ENCODE measurements at regions not wholly inside any gene's neighbourhood (a gene's known extent, or its start where the extent isn't known, plus 50 kb on each side); places are given as distances from the start of the nearest gene placed in this dataset.
"Not testable (repeated sequence)": the region's sequence is repeated elsewhere in the genome, so short reads cannot be mapped to it uniquely, and the experiment has no call there.

GRCh38 chr11:33463059-33463458 is 205.9 kb downstream of the HIPK3 start:
- no peak for DNase-seq (ENCODE audit: low spot score)

DNA sequence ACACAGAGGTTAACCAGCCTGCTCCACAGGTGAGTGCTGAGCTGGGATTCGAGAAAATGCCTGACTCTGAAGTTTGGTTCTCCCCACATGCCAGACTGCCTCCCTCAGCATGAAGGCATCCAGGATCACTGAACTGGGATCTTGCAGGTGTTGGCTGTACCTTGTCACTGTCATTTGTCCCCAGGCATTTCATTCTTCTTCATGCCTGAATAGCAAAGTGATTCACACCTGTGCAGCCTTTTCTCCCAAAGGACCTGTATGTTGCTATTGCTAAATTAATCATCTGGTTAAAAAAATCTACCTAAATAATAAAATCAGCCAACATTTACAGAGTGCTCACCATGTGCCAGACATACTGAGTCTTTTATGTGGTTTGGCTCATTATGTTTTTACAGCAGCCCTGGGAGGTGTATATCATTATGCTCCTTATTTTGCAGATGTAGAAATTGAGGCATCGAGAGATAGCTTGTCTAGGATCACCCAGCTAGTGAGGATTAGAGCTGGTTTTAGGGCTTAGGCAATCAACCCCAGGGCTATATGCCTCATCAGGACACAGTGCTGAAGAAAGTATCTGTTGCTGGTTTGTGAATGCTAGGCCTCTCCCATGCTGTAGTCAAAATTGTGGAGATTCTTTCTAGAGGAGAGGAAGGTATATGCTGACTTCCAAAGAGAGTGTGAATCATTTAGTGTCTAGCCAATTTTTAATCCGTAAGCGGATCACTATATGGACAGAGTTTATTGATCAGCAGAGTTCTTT is 204.4 kb downstream of the HIPK3 start:
- DNase-seq (ENCODE audit: low spot score) = no peak

GRCh38 chr11:33457948-33458347 is 200.8 kb downstream of the HIPK3 start:
- DNase-seq (ENCODE audit: low spot score) = no peak

DNA sequence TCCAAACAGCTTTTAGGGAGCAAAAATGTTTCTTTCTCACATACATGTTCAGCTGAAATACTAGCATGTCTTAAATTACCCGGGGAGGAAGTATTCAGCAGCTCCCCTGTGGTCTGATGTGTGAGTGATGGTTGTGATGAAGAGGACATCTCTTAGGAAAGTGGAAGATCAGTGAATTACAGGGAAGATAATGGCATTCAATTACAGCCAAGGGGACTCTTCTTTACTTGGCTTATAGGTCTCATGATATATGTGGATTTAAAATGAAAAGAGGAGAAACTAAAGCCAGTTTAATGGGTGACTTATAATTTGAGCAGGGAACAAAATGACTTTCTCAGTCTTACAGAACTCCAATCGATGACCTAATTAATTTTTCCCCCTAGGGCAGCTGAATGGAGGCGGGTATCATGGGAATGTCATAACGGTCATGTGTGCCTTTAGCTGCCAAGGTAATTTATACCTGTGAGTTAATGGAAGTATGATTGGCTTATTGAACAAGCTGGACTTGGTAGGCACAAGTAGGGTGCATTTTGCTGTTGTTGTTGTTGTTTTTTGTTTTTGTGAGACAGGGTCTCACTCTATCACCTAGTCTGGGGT is 198.8 kb downstream of the HIPK3 start:
- no peak for DNase-seq (ENCODE audit: low spot score)

DNA sequence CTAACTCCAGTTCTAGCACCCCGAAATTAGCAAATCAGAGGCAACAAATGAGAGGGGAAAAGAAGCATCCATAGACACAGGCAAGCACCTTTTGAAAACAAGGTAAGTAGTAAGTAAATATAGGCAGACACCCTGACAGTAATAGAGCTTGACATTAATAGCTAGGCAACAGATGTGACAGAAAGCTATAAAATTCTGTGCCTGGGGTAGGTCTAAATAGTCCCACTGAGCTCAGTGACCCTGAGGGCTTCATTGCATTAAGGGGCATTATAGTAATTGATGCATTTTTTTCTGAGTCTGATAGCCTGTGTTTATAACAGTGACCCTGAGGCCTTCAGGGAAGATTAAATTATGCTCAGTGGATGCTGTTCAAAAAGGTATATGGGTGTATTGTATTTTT is 197.1 kb downstream of the HIPK3 start:
- no peak for DNase-seq (ENCODE audit: low spot score)

DNA sequence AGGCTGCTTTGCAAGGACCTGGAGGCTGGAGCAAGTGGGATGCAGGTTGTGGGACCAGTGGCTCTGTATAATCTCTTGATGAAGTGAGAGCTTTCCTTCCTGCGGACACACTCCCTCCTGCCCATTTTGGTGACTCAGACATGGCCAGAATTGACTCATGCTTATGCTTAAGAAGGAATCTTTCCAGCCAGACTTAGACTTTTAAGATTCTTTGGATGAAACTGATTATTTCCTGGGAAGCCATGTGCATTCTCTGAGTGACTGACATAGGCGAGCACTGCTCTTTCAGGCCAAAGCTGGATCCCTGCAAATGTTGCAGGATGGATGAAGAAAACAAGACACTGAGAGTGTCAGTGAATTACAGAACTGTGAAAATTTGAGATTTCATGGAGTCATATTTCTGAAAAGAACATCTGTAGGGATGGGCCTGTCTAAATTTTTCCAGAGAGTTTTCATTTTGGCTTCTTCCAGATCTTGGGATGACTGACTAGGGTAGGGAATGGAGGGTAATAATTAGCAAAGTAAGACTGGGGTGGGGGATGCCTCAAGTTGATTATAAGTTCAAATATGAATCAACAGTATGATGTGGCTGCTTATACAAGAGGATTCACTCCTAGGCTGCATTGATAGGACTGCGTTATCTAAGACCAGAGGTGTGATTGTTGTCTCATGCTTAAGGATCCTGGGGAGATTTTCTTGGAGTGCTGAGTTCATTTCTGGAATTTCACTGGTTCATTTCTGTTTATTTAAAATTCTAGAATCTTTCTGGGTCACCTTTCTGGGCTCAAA is 195.8 kb downstream of the HIPK3 start:
- no peak for DNase-seq (ENCODE audit: low spot score)

GRCh38 chr11:33451364-33451763 is 194.2 kb downstream of the HIPK3 start:
- no peak for DNase-seq (ENCODE audit: low spot score)

DNA sequence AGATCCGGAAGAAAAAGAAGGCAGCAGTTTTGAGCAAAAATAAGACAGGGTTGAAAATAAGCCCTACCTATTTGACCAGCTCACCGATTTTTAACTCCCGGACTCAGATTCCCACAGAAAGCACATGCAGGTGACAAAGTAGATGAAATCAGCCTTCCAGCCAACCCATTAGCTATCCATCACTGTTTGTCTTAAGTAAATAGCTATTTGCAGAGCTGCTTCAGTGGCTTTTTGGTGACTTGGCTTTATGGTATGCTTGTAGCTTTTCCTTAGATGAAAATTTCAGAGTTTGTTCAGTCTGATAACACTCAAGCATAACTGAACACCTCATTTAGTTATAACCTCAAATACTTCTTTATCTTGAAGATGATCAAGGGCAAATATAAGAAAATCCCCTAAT is 192.6 kb downstream of the HIPK3 start:
- no peak for DNase-seq (ENCODE audit: low spot score)

GRCh38 chr11:33448461-33449130 is 191.4 kb downstream of the HIPK3 start:
- no peak for DNase-seq (ENCODE audit: low spot score)

- DNase-seq (ENCODE audit: low spot score) = no peak
These were observed 188.6 kb downstream of the HIPK3 start for GRCh38 chr11:33445761-33446161.

GRCh38 chr11:33444835-33445594 is 187.8 kb downstream of the HIPK3 start:
- DNase-seq (ENCODE audit: low spot score) = no peak

DNA sequence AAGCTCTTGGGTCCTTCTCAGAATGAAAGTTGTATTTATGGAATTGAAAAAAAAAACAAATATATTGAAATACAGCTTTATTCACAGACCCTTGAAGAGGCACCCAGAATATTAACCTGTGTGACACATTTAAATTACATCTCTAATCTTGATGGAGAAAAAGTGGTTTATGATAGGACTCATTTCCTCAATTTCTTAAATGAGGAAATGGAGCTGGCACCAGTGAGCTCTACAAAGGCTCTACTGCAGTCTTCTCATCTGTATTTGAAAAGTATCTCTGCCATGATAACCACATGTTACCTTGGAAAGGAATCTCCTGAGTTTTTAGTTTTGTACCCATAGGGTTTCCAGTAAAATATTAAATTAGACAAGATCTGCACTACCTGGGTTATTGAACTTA is 186.5 kb downstream of the HIPK3 start:
- DNase-seq (ENCODE audit: low spot score) = no peak

GRCh38 chr11:33438301-33438700 is 181.1 kb downstream of the HIPK3 start:
- DNase-seq (ENCODE audit: low spot score) = no peak

DNA sequence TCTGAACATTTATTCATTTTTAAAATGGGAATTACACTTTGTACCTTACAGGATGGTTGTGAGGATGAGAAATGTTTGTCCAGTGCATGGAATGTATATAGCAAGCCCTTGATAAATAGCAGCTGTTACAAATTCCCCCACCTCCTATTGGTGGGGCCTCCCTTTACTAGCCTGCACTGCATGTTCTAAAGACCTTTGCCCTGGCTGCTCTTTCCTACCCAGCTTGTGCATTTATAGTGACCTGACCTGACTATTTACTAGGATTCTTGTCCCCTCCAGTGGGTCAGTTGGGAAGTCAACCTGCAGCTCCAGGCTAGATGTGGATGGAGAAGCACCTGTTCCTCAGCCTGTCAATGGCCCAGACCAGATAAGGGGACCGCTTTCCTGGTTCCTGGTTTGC is 180.3 kb downstream of the HIPK3 start:
- no peak for DNase-seq (ENCODE audit: low spot score)

DNA sequence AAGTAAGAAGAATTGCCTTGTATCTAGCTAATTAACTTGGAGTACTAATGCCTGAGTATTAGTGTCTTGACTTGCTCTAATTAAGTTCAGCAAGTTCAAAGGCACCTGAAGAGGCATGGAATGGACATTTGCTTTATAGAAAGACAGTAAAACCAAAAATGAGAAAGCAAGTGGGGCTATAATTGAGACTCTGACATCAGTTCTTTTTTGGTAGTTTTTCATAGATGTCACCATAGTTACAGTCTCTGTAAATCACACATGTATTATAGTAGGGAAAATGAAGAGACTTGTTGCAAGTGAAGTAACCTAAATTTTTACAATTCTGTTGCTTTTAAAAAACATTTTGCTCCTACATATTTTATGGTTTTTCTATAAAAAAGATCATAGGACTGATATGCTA is 178.0 kb downstream of the HIPK3 start:
- DNase-seq (ENCODE audit: low spot score) = no peak

DNA sequence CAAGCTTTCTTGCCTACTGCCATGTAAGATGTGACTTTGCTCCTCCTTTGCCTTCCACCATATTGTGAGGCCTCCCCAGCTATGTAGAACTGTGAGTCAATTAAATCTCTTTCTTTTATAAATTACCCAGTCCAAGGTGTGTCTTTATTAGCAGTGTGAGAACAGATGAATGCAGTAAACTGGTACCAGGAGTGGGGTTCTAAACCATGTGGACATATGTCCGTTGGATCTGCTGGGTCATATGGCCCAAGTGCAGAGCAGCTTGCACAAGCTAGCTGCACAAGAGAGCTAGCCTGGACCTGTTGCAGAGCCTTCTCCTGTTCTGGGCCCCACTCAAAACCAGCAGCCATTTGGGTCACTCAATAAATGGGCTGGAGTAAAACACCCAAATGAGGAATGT is 177.1 kb downstream of the HIPK3 start:
- DNase-seq (ENCODE audit: low spot score) = no peak

- not testable (repeated sequence) for DNase-seq (ENCODE audit: low spot score)
These were observed 171.3 kb downstream of the HIPK3 start for GRCh38 chr11:33428435-33428834.

DNA sequence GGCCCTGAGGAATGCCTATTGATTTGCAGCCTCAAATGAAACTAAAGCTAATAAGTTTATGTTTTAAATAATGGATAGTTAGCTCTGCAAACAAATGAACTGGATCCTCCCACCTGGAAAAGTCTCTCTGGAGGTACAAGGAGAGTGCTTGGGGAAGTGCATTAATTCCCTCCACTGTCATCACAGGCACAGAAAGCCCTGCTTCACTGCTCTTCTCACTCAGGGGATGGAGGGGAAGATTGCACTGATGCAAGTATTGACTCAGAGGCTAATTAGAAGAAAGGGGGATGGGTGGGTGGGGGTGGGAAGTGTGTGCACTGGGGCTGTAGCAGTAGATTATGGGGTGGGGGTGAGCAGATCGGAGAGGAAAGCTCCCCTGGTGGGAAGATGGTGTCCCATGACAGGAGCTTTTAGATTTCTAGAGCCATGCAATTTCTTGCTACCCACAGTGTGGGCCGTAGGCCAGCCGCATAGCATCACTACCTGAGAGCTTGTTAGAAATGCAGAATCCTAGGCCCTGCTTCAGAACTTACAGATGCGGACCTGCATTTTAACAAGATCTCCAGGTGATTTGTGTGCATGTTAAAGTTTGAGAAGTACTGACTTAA is 163.9 kb downstream of the HIPK3 start:
- DNase-seq (ENCODE audit: low spot score) = no peak

DNA sequence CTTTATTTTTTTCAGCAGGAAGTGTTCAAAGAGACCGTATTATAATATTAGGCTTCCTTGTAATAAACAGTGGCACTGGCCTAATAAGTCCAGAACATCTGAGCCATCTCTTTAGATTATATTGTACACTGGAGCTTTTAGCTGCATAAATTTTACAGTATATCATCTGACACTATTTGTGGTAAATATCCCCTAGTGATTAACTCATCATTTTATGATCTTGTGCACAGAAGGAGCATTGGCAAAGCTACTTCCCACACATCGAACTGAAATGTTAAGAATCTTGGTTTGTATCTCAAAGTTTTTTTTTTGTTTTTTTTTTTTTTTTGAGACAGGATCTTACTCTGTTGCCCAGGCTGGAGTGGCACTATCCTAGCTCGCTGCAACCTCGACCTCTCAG is 162.7 kb downstream of the HIPK3 start:
- no peak for DNase-seq (ENCODE audit: low spot score)

DNA sequence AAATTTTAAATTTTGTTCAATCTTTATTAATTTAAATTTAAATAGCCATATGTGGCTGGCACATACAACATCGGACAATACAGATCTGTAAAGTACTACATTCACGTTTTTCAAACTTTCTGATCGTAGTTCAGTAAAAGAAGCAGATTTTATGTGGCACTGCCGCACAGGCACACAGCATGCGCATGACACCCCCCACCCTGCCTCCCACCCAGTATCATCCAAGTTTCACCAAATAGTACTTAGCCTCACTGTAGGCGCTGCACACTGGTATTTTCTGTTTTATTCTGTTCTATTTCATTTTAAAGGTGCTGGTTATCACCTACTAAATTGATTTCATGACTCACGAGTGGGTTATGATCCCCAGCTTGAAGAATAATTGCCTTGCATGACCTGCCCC is 159.9 kb downstream of the HIPK3 start:
- no peak for DNase-seq (ENCODE audit: low spot score)

DNA sequence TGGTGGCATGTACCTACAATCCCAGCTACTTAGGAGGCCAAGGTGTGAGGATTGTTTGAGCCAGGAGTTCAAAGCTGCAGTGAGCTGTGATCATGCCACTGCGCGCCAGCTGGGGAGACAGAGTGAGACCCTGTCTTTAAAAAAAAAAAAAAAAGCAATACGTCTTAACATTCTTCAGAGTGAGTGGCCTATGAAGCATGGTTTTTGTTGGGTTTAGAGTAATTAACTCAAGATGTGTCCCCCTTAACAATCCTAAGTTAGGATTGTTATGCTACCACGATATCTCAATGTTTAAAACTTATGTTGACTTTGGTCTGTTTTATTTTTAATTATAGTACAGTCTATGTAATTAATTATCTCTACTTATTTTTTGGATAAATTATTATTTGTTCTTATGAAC is 156.1 kb downstream of the HIPK3 start:
- DNase-seq (ENCODE audit: low spot score) = no peak

DNA sequence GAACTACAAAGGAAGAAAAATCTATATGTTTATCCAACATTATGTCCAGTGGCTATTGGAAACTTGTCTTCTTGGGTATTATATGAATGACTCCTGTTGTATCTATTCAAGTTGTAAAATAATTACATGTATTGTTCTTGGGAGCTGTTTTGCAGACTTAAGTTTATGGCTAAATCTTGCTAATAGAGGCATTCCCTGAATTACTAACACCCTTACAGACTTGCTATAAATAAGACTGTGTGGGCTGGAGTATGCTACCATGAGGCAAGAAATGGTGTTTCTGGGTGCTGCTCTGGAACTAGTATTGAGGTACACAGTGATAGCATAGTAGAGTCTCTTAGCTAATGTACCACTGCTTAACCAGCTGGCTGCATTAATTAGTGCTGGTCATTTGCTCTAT is 155.1 kb downstream of the HIPK3 start:
- DNase-seq (ENCODE audit: low spot score) = no peak

All from CD4-positive, alpha-beta T cell treated with Interleukin-2 at 100 ng/mL for 4 hours (primary cell).